Vagina (tissue), 2 donors: ENCODE measurements at regions not wholly inside any gene's neighbourhood (a gene's known extent, or its start where the extent isn't known, plus 50 kb on each side); places are given as distances from the start of the nearest gene placed in this dataset.
A peak's percentile ranks its signal among the peaks of the same experiment; 100 is the strongest.
"Not testable (repeated sequence)": the region's sequence is repeated elsewhere in the genome, so short reads cannot be mapped to it uniquely, and the experiment has no call there.

Experiments
- DNase-seq, 2 donors: peaks; one replicate each; pipeline ENCODE4 v3.0.0-alpha.2; 2017; ENCODE audit errors: extremely low spot score in 2 of 2
- H3K27ac ChIP-seq: fragments of 200-600 bp; sonication (generic); one replicate; pipeline ENCODE4 v1.5.1; 2019
- H3K27me3 ChIP-seq: fragments of 200-600 bp; sonication (generic); one replicate; pipeline ENCODE4 v1.5.1; 2019
- H3K36me3 ChIP-seq, 2 donors: fragments of 200-600 bp; sonication (generic); one replicate each; pipeline ENCODE4 v1.5.1; 2017 to 2019
- H3K4me1 ChIP-seq: fragments of 200-600 bp; sonication (generic); one replicate; pipeline ENCODE4 v1.5.1; 2019
- H3K4me3 ChIP-seq, 2 donors: fragments of 200-600 bp; sonication (generic); 1 replicate in 1 of 2; 2 replicates in 1 of 2; pipeline ENCODE4 v1.5.1; 2016 to 2019
- H3K9me3 ChIP-seq: fragments of 200-600 bp; sonication (generic); one replicate; pipeline ENCODE4 v1.5.1; 2019
- POLR2A ChIP-seq, 2 donors: fragments of 450-650 bp; IDR thresholded peaks; one replicate each; pipeline ENCODE4 v1.6.1; 2017; ENCODE audit warnings: antibody characterized with exemption in 2 of 2, mild to moderate bottlenecking in 2 of 2, moderate library complexity in 2 of 2
- POLR2AphosphoS5 ChIP-seq, 2 donors: sonication (generic); formaldehyde crosslinking; IDR thresholded peaks; one replicate each; pipeline ENCODE4 v1.9.0; 2017; ENCODE audit warnings: antibody characterized with exemption in 2 of 2, mild to moderate bottlenecking in 2 of 2, low read depth in 1 of 2; ENCODE audit not compliant: insufficient read depth in 1 of 2
- intact Hi-C: fragments of 100-400 bp; cut with DNase I; formaldehyde crosslinking; loops from one replicate; pipeline ENCODE4 v1.15.1; 2023
- TF ChIP-seq, protein P1 (sequence below), 3 experiments: fragments of 450-650 bp in 2 of 3; fragments of 200-600 bp in 1 of 3; sonication (generic) in 1 of 3; IDR thresholded peaks; one replicate each; pipeline ENCODE4 v1.5.1; 2017 to 2019; ENCODE audit warnings: antibody characterized with exemption in 3 of 3, mild to moderate bottlenecking in 2 of 3, moderate library complexity in 2 of 3

DNA sequence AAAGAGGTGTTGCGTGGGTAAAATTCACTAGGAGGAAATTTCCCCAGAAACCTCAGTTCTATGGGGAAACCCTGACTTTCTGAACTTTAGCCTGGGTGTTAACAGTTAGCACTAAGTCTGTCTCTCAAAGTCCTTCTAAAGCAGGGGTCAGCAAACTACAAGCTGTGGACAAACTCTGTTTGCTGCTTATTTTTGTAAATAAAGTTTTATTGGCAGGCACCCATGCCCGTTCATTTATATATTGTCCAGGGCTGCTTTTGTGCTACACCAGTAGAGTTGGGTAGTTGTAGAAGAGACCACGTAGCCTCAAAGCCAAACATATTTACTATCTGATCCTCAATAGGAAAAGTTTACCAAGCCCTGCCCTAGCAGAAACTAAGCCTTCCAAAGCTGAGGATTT is 159.7 kb downstream of the USP31 start:
- Histone ChIP-seq H3K9me3 (peaks cover 5% of the 10 kb centered on the region), H3K27ac (no peak overlapping the region), H3K36me3 (no peaks in the 10 kb centered on the region), H3K4me3 (no peak overlapping the region), H3K27me3 (no peaks in the 10 kb centered on the region), H3K4me1 (no peaks in the 10 kb centered on the region)
- no peak for DNase-seq
- TF ChIP-seq, protein P1, sequence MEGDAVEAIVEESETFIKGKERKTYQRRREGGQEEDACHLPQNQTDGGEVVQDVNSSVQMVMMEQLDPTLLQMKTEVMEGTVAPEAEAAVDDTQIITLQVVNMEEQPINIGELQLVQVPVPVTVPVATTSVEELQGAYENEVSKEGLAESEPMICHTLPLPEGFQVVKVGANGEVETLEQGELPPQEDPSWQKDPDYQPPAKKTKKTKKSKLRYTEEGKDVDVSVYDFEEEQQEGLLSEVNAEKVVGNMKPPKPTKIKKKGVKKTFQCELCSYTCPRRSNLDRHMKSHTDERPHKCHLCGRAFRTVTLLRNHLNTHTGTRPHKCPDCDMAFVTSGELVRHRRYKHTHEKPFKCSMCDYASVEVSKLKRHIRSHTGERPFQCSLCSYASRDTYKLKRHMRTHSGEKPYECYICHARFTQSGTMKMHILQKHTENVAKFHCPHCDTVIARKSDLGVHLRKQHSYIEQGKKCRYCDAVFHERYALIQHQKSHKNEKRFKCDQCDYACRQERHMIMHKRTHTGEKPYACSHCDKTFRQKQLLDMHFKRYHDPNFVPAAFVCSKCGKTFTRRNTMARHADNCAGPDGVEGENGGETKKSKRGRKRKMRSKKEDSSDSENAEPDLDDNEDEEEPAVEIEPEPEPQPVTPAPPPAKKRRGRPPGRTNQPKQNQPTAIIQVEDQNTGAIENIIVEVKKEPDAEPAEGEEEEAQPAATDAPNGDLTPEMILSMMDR (IDR thresholded peaks at IDR 0.05) = no peak
- TF ChIP-seq POLR2A (IDR thresholded peaks at IDR 0.05) = no peak
- TF ChIP-seq POLR2AphosphoS5 (IDR thresholded peaks at IDR 0.05; ENCODE audit: insufficient read depth in 1 of 2, low read depth in 1 of 2) = no peak
- intact Hi-C loops = no loop called here

- no peak for DNase-seq
- Histone ChIP-seq H3K27me3 (no peaks in the 10 kb centered on the region), H3K27ac (no peak overlapping the region), H3K4me1 (no peaks in the 10 kb centered on the region), H3K4me3 (no peak overlapping the region), H3K9me3 (peaks cover 13% of the 10 kb centered on the region), H3K36me3 (no peaks in the 10 kb centered on the region)
- intact Hi-C loops = no loop called here
- no peak for TF ChIP-seq POLR2AphosphoS5 (IDR thresholded peaks at IDR 0.05; ENCODE audit: insufficient read depth in 1 of 2, low read depth in 1 of 2)
- TF ChIP-seq, protein P1 (IDR thresholded peaks at IDR 0.05) = no peak
- no peak for TF ChIP-seq POLR2A (IDR thresholded peaks at IDR 0.05)
These were observed 165.6 kb downstream of the USP31 start for GRCh38 chr16:22983614-22984013.

GRCh38 chr16:22980514-22980913 is 166.6 kb downstream of the HS3ST2 start:
- H3K27me3 ChIP-seq, H3K4me1 ChIP-seq, H3K4me3 ChIP-seq, H3K27ac ChIP-seq, H3K36me3 ChIP-seq, intact Hi-C loops: not testable (repeated sequence)
- peaks cover 13% of the 10 kb centered on the region for H3K9me3 ChIP-seq
- DNase-seq = peak in 1 of 2 donors; percentile 16

- TF ChIP-seq POLR2AphosphoS5 (IDR thresholded peaks at IDR 0.05; ENCODE audit: insufficient read depth in 1 of 2, low read depth in 1 of 2) = no peak
These were observed 165.1 kb downstream of the HS3ST2 start for GRCh38 chr16:22979038-22979437.

DNA sequence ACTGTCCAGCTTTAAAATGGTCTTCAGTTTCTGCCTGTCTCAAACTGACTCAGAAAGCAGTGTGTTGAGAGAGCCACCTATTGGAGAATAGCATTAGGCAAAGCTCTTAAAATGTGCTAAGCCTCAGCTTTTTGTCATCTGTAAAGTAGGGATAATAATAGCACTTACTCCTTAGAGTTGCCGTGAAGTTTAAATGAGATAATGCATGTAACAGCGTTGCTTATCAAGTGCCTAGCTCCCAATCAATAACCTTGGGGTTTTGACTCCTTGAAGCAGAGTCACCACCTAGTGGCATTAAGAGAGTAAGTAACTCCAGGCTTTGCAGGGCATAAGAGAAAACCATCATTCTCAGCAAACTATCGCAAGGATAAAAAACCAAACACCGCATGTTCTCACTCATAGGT is 163.3 kb downstream of the HS3ST2 start:
- Histone ChIP-seq H3K9me3 (no peaks in the 10 kb centered on the region), H3K4me1 (no peaks in the 10 kb centered on the region), H3K27ac (no peak overlapping the region), H3K27me3 (no peaks in the 10 kb centered on the region), H3K4me3 (no peak overlapping the region), H3K36me3 (no peaks in the 10 kb centered on the region)
- intact Hi-C loops = no loop called here
- TF ChIP-seq POLR2A (IDR thresholded peaks at IDR 0.05) = no peak
- TF ChIP-seq, protein P1 (IDR thresholded peaks at IDR 0.05) = no peak
- no peak for TF ChIP-seq POLR2AphosphoS5 (IDR thresholded peaks at IDR 0.05; ENCODE audit: insufficient read depth in 1 of 2, low read depth in 1 of 2)
- DNase-seq = no peak

More at GRCh38 chr16:22979038-22979437, 165.1 kb downstream of the HS3ST2 start:
- peak in 1 of 2 donors; percentile 49 for DNase-seq
- intact Hi-C loops = no loop called here
- Histone ChIP-seq H3K4me3 (no peak overlapping the region), H3K4me1 (no peaks in the 10 kb centered on the region), H3K27me3 (no peaks in the 10 kb centered on the region), H3K36me3 (no peaks in the 10 kb centered on the region), H3K9me3 (peaks cover 9% of the 10 kb centered on the region), H3K27ac (no peak overlapping the region)

DNA sequence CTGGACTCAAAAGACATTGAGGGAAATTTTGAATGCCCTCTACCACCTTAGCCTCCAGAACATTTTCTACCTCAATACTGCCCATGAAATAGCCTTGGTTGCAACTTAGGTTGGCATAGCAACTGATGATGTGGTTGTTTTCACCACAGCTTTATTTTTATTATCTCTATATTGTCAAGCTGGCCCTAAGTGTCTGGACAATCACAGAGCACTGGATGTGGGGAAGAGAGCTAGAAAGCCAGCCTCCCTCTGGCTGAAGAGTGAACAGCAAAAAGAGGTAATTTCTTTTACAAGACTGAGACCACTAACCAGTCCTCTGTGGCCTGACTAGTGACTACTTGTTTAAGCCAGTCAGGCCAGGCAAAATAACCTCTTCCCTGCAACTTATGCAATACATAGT is 159.6 kb downstream of the HS3ST2 start:
- TF ChIP-seq, protein P1 (IDR thresholded peaks at IDR 0.05) = no peak
- TF ChIP-seq POLR2AphosphoS5 (IDR thresholded peaks at IDR 0.05; ENCODE audit: insufficient read depth in 1 of 2, low read depth in 1 of 2) = no peak
- no peak for TF ChIP-seq POLR2A (IDR thresholded peaks at IDR 0.05)
- peak in 1 of 2 donors; percentile 12 for DNase-seq
- no peak overlapping the region for H3K27ac ChIP-seq
- H3K4me3 ChIP-seq = no peak overlapping the region
- H3K4me1 ChIP-seq = no peaks in the 10 kb centered on the region
- intact Hi-C loops = no loop called here
- no peaks in the 10 kb centered on the region for H3K36me3 ChIP-seq
- no peaks in the 10 kb centered on the region for H3K27me3 ChIP-seq
- H3K9me3 ChIP-seq = no peaks in the 10 kb centered on the region
